NCI-H2227 (cell line): ENCODE measurements at regions not wholly inside any gene's neighbourhood (a gene's known extent, or its start where the extent isn't known, plus 50 kb on each side); places are given as distances from the start of the nearest gene placed in this dataset.

ENCODE experiments used
- DNase-seq: peaks from one replicate; lab custom pipeline; 2025; ENCODE audit not compliant: unreplicated experiment; lab: John Stamatoyannopoulos, UW

- no peak for DNase-seq
Measured at GRCh38 chr9:99392986-99393385, 170.9 kb downstream of the SEC61B start.

- no peak for DNase-seq
Measured at GRCh38 chr9:99393993-99394392, 171.9 kb downstream of the SEC61B start.

- no peak for DNase-seq
Measured at GRCh38 chr9:99398241-99398640, 176.2 kb downstream of the SEC61B start.

GRCh38 chr9:99399474-99399873, 177.4 kb downstream of the SEC61B start:
- DNase-seq, result no peak

GRCh38 chr9:99400184-99400731, 178.2 kb downstream of the SEC61B start:
- no peak for DNase-seq

GRCh38 chr9:99401680-99402504, 179.8 kb downstream of the SEC61B start:
- no peak for DNase-seq

- no peak for DNase-seq
Measured at GRCh38 chr9:99403371-99403770, 181.3 kb downstream of the SEC61B start.

- DNase-seq, result no peak
Measured at GRCh38 chr9:99405359-99405758, 183.3 kb downstream of the SEC61B start.

GRCh38 chr9:99406939-99407338, 184.9 kb downstream of the SEC61B start:
- DNase-seq, result no peak

GRCh38 chr9:99411068-99411467, 189.0 kb downstream of the SEC61B start:
- DNase-seq, result no peak

- DNase-seq, result no peak
Measured at GRCh38 chr9:99411479-99412115, 189.5 kb downstream of the SEC61B start.

- DNase-seq, result no peak
Measured at GRCh38 chr9:99412606-99413005, 190.5 kb downstream of the SEC61B start.

GRCh38 chr9:99414321-99414720, 192.2 kb downstream of the SEC61B start:
- DNase-seq, result no peak

GRCh38 chr9:99415606-99416005, 193.5 kb downstream of the SEC61B start:
- DNase-seq, result no peak

GRCh38 chr9:99416007-99416406, 193.9 kb downstream of the SEC61B start:
- DNase-seq, result no peak

GRCh38 chr9:99419070-99419469, 197.0 kb downstream of the SEC61B start:
- DNase-seq, result no peak

- no peak for DNase-seq
Measured at GRCh38 chr9:99421369-99421768, 199.3 kb downstream of the SEC61B start.

- DNase-seq, result no peak
Measured at GRCh38 chr9:99425124-99425523, 203.0 kb downstream of the SEC61B start.

GRCh38 chr9:99425923-99426842, 204.1 kb downstream of the SEC61B start:
- DNase-seq, result no peak

GRCh38 chr9:99427260-99427659, 205.2 kb downstream of the SEC61B start:
- DNase-seq, result no peak

GRCh38 chr9:99430301-99430700, 208.2 kb downstream of the SEC61B start:
- DNase-seq, result no peak
